ENCODE measurements at regions not wholly inside any gene's neighbourhood (a gene's known extent, or its start where the extent isn't known, plus 50 kb on each side); places are given as distances from the start of the nearest gene placed in this dataset.

- in situ Hi-C loops (cut with MboI) (no loop called here), intact Hi-C loops (cut with micrococcal nuclease) (no loop called here)
- POLR2A ChIA-PET: interaction anchor here (1.1 kb wide), 1 partner anchor 12 kb away, joined by 3 read pairs; no protein-coding TSS in a partner anchor
- Histone ChIP-seq H4K20me1 (replicated peaks; ENCODE audit: control insufficient read depth, insufficient read depth, low read length) (no peaks in the 10 kb centered on the region), H3K9me1 (ENCODE audit: control insufficient read depth, insufficient read depth, low read length) (no peaks in the 10 kb centered on the region), H3K4me1 (replicated peaks in 1 of 2; ENCODE audit: control insufficient read depth in 2 of 2, insufficient read depth in 2 of 2, low read length in 2 of 2) (no peaks in the 10 kb centered on the region), H3K9me3 (replicated peaks; ENCODE audit: control insufficient read depth, insufficient read depth, low read depth, low read length) (no peaks in the 10 kb centered on the region), H3K27ac (ENCODE audit: extremely low read depth, low read depth, low read length) (no peak overlapping the region), H3K4me3 (no peak overlapping the region), H3K9ac (ENCODE audit: insufficient read depth in 1 of 2, low read depth in 2 of 2, low read length in 2 of 2) (no peak overlapping the region), H3K36me3 (ENCODE audit: control insufficient read depth, insufficient read depth, low read length) (no peaks in the 10 kb centered on the region), H3K4me2 (ENCODE audit: insufficient read depth, low read length) (no peak overlapping the region), H2AFZ (ENCODE audit: low read depth, low read length) (no peak overlapping the region), H3K27me3 (ENCODE audit: control insufficient read depth in 2 of 2, insufficient read depth in 2 of 2, low read length in 2 of 2) (no peaks in the 10 kb centered on the region), H3K79me2 (ENCODE audit: control insufficient read depth, insufficient read depth, low read length) (no peaks in the 10 kb centered on the region)
- DNase-seq (ENCODE audit: extremely low read depth in 1 of 4, low spot score in 3 of 4) (no peak), ATAC-seq (no peak), FAIRE-seq (no peak)
- TF ChIP-seq ZNF280B (CRISPR knock-in tag; IDR thresholded peaks at IDR 0.05) (no peak), TOE1 (IDR thresholded peaks at IDR 0.05; ENCODE audit: borderline replicate concordance) (no peak), TOE1 (CRISPR knock-in tag; IDR thresholded peaks at IDR 0.05; ENCODE audit: borderline replicate concordance, low read depth) (no peak), IRF1 (CRISPR knock-in tag; IDR thresholded peaks at IDR 0.05; ENCODE audit: borderline replicate concordance) (no peak), ZFPM2 (CRISPR knock-in tag; IDR thresholded peaks at IDR 0.05) (no peak), MTA3 (IDR thresholded peaks at IDR 0.05; ENCODE audit: borderline replicate concordance) (no peak)
- CTCF ChIA-PET (ENCODE audit: low intra/inter-chr PET ratio): interaction anchor here (0.7 kb wide), 1 partner anchor 10 kb away, joined by 3 read pairs; no protein-coding TSS in a partner anchor
- 0% methylated on average over 1 of the region's 1 CpG for WGBS (ENCODE audit: insufficient coverage, low coverage, missing lambda C conversion rate)
- BruUV-seq (replicated peaks): no TSS peak
These were observed 108.8 kb downstream of the DDIT4L start for GRCh38 chr4:100081491-100081890.

All from K562 (cell line).